GM19023 (cell line): ENCODE measurements at regions not wholly inside any gene's neighbourhood (a gene's known extent, or its start where the extent isn't known, plus 50 kb on each side); places are given as distances from the start of the nearest gene placed in this dataset.

ENCODE experiments used
- ATAC-seq: cut with Tn5 transposase; IDR thresholded peaks from one replicate; pipeline ENCODE4 v1.9.1; 2021; ENCODE audit warnings: mild to moderate bottlenecking, moderate library complexity; ENCODE audit not compliant: unreplicated experiment

GRCh38 chr4:15130441-15130840, 128.2 kb downstream of the CPEB2 start:
- no peak for ATAC-seq

- no peak for ATAC-seq
Observed at GRCh38 chr4:15131551-15131950, 129.3 kb downstream of the CPEB2 start.

DNA sequence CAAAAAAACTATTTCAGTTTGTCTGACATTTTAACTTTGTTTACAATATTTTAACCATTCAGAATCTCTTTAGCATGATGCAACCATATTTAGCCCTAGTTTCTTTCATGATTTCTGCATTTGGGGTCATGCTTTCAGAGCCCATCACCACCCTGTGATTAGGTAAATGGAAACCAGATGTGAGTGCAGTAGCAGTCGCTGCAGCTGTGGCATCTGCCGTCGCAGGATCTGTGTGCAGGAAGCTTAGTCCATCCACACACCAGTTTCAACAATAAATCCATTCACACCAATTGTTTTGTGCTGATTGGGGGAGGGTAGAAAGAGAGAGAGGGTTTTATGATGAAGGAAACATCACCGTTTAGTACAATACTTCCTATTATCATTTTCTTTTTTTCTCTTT, 130.5 kb downstream of the CPEB2 start:
- no peak for ATAC-seq

DNA sequence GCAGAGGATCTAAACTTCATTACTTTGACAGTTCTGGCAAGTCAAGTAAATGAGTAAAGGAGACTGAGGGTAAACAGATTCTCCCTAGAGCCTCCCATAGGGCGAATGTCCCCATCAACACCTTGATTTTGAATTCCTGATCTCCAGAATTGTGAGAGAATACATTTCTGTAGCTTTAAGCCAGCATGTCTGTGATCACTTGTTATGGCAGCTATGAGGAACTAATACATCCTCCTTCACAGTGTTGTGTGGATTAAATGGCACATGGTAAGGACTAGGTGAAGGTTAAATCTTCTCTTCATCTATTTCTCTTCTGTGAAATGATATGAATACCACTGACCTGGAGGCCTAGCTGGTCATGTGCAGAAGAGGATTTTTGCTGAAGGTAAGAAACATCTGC, 137.3 kb downstream of the CPEB2 start:
- ATAC-seq = no peak

- no peak for ATAC-seq
Observed at GRCh38 chr4:15142201-15142600, 139.9 kb downstream of the CPEB2 start.

DNA sequence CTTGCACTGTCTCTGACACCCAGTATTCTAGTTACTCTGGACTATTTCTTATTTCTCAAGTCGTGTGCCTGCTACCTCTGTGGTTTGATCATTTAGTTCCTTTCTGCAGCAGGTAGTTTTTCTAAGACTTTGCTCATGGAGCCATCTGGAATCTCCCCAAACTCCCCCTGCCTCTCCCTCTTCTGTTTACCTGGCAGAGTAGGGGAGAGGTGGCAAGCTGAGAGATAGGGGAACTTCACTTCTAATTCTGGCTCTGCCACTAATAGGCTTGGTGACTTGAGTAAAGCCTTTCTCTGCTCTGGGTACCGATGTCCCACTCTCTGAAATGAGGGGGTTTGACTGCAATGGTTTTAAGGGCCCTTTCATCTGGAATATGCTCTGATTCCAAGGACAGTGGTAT, 141.3 kb downstream of the CPEB2 start:
- no peak for ATAC-seq

DNA sequence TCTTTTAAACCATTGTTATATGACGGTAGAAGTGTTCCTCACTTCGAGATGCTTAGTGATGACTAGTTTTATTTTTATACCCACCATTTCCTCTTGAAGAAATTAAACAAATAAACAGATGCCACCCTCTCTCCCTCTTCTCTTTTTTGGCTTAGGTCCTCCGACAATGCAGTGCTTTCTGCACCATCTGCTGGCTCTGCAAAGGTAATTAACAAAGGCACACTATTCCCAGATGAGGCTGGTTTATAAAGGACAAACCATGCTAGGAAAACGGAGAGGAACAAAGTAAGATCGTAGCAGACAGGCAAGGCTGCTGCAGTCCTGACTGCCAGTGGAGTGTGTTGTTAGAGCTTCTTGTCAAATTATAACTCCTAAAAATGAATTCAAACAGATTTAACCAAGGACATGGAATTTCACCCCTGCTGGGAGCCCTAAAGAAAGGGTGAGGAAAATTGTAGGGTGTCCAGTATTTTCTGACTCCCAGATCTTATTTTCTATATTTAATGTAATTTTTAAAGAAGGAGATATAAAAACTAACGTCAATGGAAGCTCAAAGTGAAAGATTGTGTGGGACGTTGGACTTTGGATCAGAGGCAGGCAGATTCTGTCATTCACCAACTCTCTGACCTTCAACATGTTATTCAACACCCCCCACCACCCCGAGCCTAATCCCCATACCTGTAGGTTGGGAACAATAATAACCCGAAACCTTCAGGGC, 142.1 kb downstream of the CPEB2 start:
- ATAC-seq = no peak

DNA sequence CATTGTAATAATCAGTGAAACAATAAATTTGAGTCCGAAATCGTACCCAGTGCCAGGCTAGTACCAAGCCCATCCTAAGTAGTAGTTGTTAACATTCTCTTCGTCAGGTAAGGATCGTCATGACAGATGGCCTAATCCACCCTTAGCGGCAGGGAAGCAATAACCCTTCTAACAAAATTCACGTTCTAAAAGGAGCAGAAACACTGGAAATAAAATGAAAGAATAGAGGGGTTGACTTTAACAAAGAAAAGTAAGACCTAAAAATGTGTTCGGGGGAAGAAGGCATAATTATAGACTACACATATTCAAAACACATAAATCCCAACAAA, 142.7 kb downstream of the CPEB2 start:
- ATAC-seq = no peak

DNA sequence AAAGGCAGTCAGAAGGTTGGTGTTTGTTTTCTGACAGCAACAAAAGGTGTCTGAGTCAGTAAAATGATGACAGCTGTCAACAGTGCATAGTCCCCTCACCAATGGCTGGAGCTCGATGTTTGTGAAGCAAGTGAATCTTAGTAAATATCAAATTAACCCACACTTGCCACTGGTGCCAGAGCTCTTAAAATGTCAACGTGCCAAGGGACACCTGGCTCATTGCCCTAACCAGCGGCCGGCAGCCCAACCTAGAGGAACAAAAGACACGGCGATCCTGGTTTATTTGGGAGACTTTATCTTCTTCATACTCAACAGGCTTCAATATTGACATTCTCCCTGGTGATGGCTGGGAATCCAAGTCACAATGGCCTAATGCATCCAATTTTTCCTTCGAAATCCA, 143.4 kb downstream of the CPEB2 start:
- ATAC-seq = no peak

DNA sequence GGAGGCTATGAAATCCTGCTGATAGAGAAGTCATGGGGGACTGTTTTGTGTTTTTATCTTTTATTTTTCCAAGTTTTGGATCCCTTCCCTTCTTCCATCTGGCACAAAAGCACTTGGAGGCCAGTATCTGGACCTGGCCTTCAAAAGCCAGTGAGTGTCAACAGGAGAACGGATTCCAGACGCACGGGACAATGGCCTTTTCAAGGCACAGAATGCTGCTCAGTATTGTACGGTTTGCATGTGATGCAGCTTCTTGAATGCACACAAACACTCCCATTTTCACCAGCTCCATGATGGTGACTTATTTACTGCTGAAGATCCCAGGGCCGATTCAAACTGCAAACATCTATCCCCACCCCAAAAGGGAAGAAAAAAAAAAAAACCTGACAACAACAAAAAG, 145.4 kb downstream of the CPEB2 start:
- no peak for ATAC-seq

DNA sequence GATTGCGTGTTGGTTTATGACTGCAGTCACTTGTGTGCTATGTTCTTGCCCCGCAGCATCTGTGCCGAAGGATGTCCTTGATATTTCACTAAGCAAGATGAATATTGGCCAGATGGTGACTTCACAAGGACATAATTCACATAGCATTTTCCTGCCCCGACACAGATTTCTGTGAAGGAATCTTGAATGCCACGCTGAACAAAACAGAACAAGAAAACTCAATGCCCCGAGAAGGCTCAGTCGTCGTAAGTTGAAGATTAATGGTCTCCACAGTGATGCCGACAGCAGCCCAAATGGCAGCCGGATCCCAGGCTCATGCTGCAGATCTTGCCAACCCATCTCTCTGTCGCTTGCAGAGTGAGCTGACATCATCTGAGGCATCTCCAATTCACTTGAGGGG, 145.9 kb downstream of the CPEB2 start:
- ATAC-seq = no peak

GRCh38 chr4:15148691-15149090, 146.4 kb downstream of the CPEB2 start:
- no peak for ATAC-seq

DNA sequence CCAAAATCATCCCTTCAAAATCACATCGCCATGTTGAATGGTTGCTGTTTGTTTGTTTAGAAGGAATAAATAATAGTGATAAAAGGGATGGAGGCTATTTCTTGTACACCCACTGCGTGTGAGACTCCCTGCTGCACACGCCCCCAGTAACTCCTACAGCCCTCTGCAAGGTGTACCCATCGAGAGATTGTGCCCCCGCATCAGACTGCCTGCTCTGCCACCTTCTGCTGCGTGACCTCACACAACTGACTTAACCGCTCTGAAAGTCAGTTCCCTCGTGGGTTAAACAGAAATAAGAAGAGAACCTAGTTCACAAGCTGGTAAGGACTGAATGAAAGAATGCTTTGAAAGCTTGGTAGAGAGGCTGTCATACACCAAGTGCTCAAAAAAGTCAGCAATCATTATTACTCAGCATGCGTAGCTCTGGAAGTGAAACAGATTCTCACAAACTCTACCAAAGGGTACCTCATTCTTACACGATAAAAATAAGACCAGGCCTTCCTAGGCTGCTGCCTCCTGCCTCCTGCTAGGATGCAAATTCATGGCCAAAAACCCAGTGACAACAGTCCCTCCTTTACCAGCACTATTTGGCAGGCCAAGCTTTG, 147.1 kb downstream of the CPEB2 start:
- peak; percentile 73 for ATAC-seq

DNA sequence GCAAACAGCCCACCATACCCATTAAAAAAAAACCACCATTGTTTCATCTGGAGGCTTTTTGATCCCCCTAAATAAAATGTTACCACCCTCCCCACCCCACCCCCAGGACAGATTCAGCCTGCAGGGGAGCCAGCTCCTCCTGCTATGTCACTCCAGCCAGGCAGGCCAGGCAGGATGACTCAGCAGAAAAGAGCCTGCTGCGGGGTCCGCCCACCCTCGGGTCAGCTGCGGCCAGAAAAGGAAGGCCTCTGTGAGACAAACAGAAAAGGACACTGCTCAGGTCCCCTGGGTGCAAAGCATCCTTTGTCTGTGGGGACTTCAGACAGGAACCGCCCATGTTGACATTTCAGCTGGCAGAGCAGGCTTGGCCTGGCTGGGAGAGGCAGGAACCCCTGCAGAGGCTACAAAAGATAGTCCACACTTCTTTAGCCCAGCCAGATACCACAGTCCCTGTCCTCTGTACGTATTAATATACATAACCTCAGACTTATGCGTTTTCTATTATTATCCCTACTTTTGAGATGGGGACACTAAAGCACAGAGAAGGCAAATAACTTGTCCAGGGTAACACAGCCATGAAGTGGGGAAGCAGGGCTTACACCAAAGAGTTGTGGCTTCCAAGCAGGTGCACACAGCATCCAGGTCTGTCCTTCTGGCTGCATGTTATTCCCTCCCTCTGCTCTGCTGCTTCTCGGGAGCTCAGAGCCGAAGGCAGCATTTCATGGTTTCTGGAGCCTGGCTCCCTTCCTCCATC, 147.7 kb downstream of the CPEB2 start:
- ATAC-seq = peak; percentile 71

DNA sequence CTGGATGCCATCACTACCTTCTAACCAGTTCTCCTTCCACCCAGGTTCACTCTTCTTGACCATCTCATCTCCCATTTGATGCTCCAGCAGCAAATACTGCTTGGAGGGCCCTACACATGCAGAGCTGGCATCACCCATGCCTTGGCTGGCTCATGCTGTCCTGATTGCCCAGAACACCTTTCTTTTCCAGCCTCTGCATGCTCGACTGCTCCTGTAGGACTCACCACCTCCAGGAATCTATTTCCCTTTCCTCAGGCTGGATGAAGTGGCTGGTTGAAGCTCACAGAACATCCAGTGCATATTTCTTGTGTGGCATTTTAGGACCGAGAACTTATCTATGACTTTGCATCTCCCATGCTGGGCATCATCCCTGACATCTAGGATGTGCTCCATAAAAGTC, 148.3 kb downstream of the CPEB2 start:
- no peak for ATAC-seq

DNA sequence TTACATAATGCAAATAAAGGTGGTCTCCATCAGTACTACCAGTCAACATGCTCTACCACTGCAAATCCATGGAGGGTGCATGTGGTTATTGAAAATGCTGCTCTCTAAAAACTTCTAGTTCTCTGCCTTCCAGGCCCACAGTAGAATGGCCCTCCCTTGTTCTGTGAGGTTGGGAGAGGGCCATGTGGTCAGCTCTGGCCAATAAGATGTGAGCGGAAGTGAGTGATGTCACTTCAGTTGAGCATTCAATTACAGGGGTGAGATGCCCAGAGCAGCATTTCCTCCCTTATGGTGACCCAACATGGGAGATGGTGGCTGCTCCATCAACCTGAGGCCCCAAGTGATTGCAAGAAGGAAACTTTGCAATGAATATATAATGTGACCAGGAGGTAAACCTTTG, 148.8 kb downstream of the CPEB2 start:
- ATAC-seq = no peak

- no peak for ATAC-seq
Observed at GRCh38 chr4:15153662-15154061, 151.4 kb downstream of the CPEB2 start.

DNA sequence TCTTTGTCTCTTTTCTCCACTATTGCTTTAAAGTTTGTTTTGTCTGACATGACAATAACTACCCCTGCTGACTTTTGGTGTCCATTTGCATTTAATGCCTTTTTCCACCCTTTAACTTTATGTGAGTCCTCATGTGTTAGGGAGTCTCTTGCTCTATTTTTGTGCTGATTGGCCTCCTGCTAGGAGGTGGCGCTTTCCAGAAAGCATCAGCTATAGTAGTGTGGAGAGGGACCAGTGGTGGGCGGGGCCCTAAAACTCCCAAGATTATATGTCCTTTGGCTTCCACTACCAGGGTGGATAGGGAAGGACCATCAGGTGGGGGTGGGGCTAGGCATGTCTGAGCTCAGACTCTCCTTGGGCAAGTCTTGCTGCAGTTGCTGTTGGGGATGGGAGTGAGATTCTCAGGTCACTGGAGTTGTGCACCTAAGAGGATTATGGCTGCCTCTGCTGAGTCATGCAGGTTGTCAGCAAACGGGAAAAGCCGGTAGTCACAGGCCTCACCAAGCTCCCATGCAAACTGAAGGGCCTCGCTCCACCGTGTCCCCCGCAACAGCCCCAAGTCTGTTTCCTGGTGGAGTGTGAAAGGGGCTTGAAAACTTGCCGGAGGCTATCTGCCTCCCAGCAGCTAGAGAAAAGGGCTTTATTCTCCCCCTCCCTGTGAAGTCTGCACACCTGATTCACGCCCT, 156.3 kb downstream of the CPEB2 start:
- ATAC-seq = no peak

- ATAC-seq = no peak
Observed at GRCh38 chr4:15159477-15160019, 157.3 kb downstream of the CPEB2 start.

- ATAC-seq = no peak
Observed at GRCh38 chr4:15161439-15161838, 159.2 kb downstream of the CPEB2 start.

- no peak for ATAC-seq
Observed at GRCh38 chr4:15162046-15162445, 159.8 kb downstream of the CPEB2 start.
